PC-3 (cell line): ENCODE measurements at regions not wholly inside any gene's neighbourhood (a gene's known extent, or its start where the extent isn't known, plus 50 kb on each side); places are given as distances from the start of the nearest gene placed in this dataset.

Experiments
- ATAC-seq: fragments of 200-7000 bp; cut with Tn5 transposase; 2 replicates; pipeline ENCODE4 v1.9.1; 2020; ENCODE audit warnings: mild to moderate bottlenecking, moderate library complexity
- BruUV-seq: library from RNA; stranded (reverse); fragments of 400-500 nt; replicated peaks from 2 replicates; lab custom pipeline; 2021; lab: Mats Ljungman, UMichigan
- CTCF ChIA-PET: fragments of 300-600 bp; sonication (Branson Sonifier 250); formaldehyde crosslinking; loops from one replicate; lab custom pipeline; 2022; ENCODE audit warnings: antibody characterized with exemption; lab: Charles Lee
- POLR2A ChIA-PET: fragments of 300-600 bp; sonication (Branson Sonifier 250); formaldehyde crosslinking; loops from one replicate; lab custom pipeline; 2022; ENCODE audit warnings: antibody characterized with exemption; ENCODE audit not compliant: unreplicated experiment; lab: Charles Lee
- DNase-seq: peaks from one replicate; pipeline ENCODE4 v3.0.0-alpha.2; 2015
- H2AFZ ChIP-seq: fragments of 300-600 bp; sonication (generic); 2 replicates; pipeline ENCODE4 v1.6.0; 2016; ENCODE audit warnings: antibody characterized with exemption, low read length
- H3F3A ChIP-seq: fragments of 300-600 bp; sonication (generic); one replicate; pipeline ENCODE4 v1.6.0; 2017; ENCODE audit warnings: antibody characterized with exemption, low read length, control low read depth, mild to moderate bottlenecking; ENCODE audit not compliant: unreplicated experiment
- H3K27ac ChIP-seq: fragments of 300-600 bp; sonication (generic); 2 replicates; pipeline ENCODE4 v1.5.1; 2016; ENCODE audit warnings: mild to moderate bottlenecking, low read length
- H3K27me3 ChIP-seq: fragments of 300-600 bp; sonication (generic); 2 replicates; pipeline ENCODE4 v1.6.1; 2016; ENCODE audit warnings: low read length, mixed read lengths
- H3K36me3 ChIP-seq: fragments of 300-600 bp; sonication (generic); 2 replicates; pipeline ENCODE4 v1.6.1; 2016; ENCODE audit warnings: low read depth, mixed run types, low read length, mixed read lengths
- H3K4me1 ChIP-seq: fragments of 300-600 bp; sonication (generic); 2 replicates; pipeline ENCODE4 v1.5.1; 2016; ENCODE audit warnings: low read length; ENCODE audit not compliant: insufficient read depth
- H3K4me2 ChIP-seq: fragments of 300-600 bp; sonication (generic); 2 replicates; pipeline ENCODE4 v1.6.0; 2016; ENCODE audit warnings: low read length
- H3K4me3 ChIP-seq: fragments of 300-600 bp; sonication (generic); 2 replicates; pipeline ENCODE4 v1.5.1; 2016; ENCODE audit warnings: mild to moderate bottlenecking, low read length, mixed read lengths
- H3K79me2 ChIP-seq: fragments of 300-600 bp; sonication (generic); 2 replicates; pipeline ENCODE4 v1.6.1; 2017; ENCODE audit warnings: low read length, mixed read lengths
- H3K9ac ChIP-seq: fragments of 300-600 bp; sonication (generic); 2 replicates; pipeline ENCODE4 v1.6.0; 2016; ENCODE audit warnings: mild to moderate bottlenecking, low read length
- H3K9me2 ChIP-seq: fragments of 300-600 bp; sonication (generic); replicated peaks from 2 replicates; pipeline ENCODE4 v1.6.1; 2016; ENCODE audit warnings: mixed run types, low read length, mixed read lengths
- H3K9me3 ChIP-seq: fragments of 300-600 bp; sonication (generic); 2 replicates; pipeline ENCODE4 v1.6.1; 2016; ENCODE audit warnings: low read length, mixed read lengths
- H4K20me1 ChIP-seq: fragments of 300-600 bp; sonication (generic); 2 replicates; pipeline ENCODE4 v1.6.1; 2016; ENCODE audit warnings: low read length, mixed read lengths
- EZH2 ChIP-seq: fragments of 300-600 bp; sonication (generic); IDR thresholded peaks from one replicate; pipeline ENCODE4 v1.6.1; 2017; ENCODE audit warnings: antibody characterized with exemption, mild to moderate bottlenecking, low read length; ENCODE audit not compliant: unreplicated experiment
- EZH2phosphoT487 ChIP-seq: fragments of 300-600 bp; sonication (generic); IDR thresholded peaks from 2 replicates; pipeline ENCODE4 v1.6.1; 2018; ENCODE audit warnings: mild to moderate bottlenecking, antibody characterized with exemption, low read length, borderline replicate concordance
- intact Hi-C: fragments of 100-400 bp; cut with micrococcal nuclease; formaldehyde crosslinking; loops from 2 replicates; pipeline ENCODE4 v1.9.0; 2023
- TF ChIP-seq, protein P1 (sequence below): fragments of 300-600 bp; sonication (generic); conservative IDR thresholded peaks from 2 replicates; pipeline ENCODE4 v1.5.1; 2017; ENCODE audit warnings: antibody characterized with exemption, low read depth, mild to moderate bottlenecking, low read length

DNA sequence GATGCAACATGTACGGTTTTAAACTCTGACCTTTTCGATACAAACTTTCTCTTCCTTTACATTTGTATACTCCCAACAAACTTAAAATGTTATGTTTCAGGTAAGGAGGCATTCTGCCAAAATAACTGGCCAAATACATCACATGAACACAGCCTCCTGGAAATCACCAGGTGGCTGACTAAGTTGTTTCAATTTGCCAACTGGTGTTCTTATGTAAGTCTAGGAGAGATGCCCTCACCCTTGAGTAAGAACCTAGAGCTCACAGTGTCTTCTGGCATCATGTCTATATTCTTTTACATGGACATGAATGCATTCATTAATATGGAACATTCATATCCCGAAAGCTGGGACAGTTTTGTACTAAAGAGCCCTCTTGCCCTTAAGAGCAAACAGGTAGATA, 341.1 kb upstream of the NR2F2 start:
- no peak for DNase-seq
- Histone ChIP-seq H3K9ac (no peak overlapping the region), H4K20me1 (no peaks in the 10 kb centered on the region), H3F3A (no peaks in the 10 kb centered on the region), H3K79me2 (no peaks in the 10 kb centered on the region), H3K4me1 (peaks cover 7% of the 10 kb centered on the region), H3K9me3 (no peaks in the 10 kb centered on the region), H3K27me3 (no peaks in the 10 kb centered on the region), H3K4me2 (no peak overlapping the region), H3K36me3 (no peaks in the 10 kb centered on the region), H3K4me3 (no peak overlapping the region), H2AFZ (no peak overlapping the region), H3K27ac (no peak overlapping the region), H3K9me2 (no peaks in the 10 kb centered on the region)
- POLR2A ChIA-PET = no interaction called here
- CTCF ChIA-PET = interaction anchor here (0.5 kb wide), 1 partner anchor 338 kb away, joined by 3 read pairs; no protein-coding TSS in a partner anchor
- intact Hi-C loops = no loop called here
- ATAC-seq = no peak
- TF ChIP-seq EZH2phosphoT487 = no peak
- TF ChIP-seq EZH2 = no peak
- TF ChIP-seq, protein P1, sequence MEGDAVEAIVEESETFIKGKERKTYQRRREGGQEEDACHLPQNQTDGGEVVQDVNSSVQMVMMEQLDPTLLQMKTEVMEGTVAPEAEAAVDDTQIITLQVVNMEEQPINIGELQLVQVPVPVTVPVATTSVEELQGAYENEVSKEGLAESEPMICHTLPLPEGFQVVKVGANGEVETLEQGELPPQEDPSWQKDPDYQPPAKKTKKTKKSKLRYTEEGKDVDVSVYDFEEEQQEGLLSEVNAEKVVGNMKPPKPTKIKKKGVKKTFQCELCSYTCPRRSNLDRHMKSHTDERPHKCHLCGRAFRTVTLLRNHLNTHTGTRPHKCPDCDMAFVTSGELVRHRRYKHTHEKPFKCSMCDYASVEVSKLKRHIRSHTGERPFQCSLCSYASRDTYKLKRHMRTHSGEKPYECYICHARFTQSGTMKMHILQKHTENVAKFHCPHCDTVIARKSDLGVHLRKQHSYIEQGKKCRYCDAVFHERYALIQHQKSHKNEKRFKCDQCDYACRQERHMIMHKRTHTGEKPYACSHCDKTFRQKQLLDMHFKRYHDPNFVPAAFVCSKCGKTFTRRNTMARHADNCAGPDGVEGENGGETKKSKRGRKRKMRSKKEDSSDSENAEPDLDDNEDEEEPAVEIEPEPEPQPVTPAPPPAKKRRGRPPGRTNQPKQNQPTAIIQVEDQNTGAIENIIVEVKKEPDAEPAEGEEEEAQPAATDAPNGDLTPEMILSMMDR = no peak
- no TSS peak for BruUV-seq

DNA sequence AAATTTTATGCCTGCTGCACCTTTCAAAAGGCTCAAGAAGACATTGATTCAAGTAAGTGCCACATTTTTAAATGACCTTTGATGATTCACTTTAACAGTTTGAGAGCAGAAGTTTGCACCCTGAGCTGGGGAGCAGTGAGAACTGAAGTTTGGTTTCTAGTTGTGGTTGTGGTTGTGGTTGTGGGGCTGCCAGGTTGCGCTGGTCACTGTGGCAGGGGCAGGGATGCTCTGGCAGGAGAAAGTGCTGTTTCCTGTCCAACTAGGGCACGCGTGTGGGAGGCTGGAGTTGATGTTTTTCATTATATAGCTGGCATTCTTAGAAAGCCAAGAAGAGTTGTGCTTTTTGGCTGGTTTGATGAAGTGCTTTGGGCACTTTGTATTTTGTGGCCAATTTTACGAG, 339.7 kb upstream of the NR2F2 start:
- H3K9me3 ChIP-seq = no peaks in the 10 kb centered on the region
- H3K36me3 ChIP-seq = no peaks in the 10 kb centered on the region
- no peak overlapping the region for H3K4me3 ChIP-seq
- no peaks in the 10 kb centered on the region for H4K20me1 ChIP-seq
- intact Hi-C loops = no loop called here
- BruUV-seq = no TSS peak
- H3K79me2 ChIP-seq = no peaks in the 10 kb centered on the region
- ChIA-PET CTCF (no interaction called here), POLR2A (no interaction called here)
- no peaks in the 10 kb centered on the region for H3F3A ChIP-seq
- no peak overlapping the region for H3K27ac ChIP-seq
- H3K9ac ChIP-seq = no peak overlapping the region
- H3K4me1 ChIP-seq = peaks cover 12% of the 10 kb centered on the region
- no peak for ATAC-seq
- H3K27me3 ChIP-seq = no peaks in the 10 kb centered on the region
- no peak for DNase-seq
- TF ChIP-seq, protein P1 = no peak
- no peak for TF ChIP-seq EZH2phosphoT487
- no peak for TF ChIP-seq EZH2
- H2AFZ ChIP-seq = no peak overlapping the region
- no peaks in the 10 kb centered on the region for H3K9me2 ChIP-seq
- no peak overlapping the region for H3K4me2 ChIP-seq

DNA sequence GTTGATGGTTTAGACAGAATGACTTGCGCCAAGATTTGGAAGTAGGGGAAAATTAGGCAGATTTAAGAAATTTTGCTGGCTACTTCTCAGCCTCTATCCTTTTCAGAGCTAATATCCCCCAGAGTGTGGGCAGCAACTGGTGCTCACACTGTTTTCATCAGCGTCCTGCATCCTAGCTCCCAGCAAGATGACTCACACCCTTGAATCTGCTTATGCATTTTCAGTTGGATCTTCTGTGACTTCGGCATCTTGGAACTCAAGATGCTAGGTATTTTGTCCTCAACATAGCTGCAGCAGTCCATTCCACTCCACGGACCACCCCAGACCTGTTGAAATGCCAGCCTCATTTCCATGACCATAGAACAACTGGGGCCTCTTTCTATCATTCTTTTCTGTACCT, 336.1 kb upstream of the NR2F2 start:
- Histone ChIP-seq H3K4me2 (no peak overlapping the region), H3K4me3 (no peak overlapping the region), H3K27me3 (no peaks in the 10 kb centered on the region), H3K4me1 (peaks cover 6% of the 10 kb centered on the region), H3K9ac (no peak overlapping the region), H3K79me2 (no peaks in the 10 kb centered on the region), H2AFZ (no peak overlapping the region), H3K9me2 (no peaks in the 10 kb centered on the region), H3K27ac (no peak overlapping the region), H3K9me3 (no peaks in the 10 kb centered on the region), H4K20me1 (no peaks in the 10 kb centered on the region), H3F3A (no peaks in the 10 kb centered on the region), H3K36me3 (no peaks in the 10 kb centered on the region)
- no TSS peak for BruUV-seq
- TF ChIP-seq EZH2phosphoT487 (no peak), EZH2 (no peak)
- TF ChIP-seq, protein P1 = no peak
- CTCF ChIA-PET = no interaction called here
- no peak for DNase-seq
- no peak for ATAC-seq
- POLR2A ChIA-PET = no interaction called here
- intact Hi-C loops = no loop called here
